Endothelial cell of umbilical vein (primary cell): ENCODE measurements at regions not wholly inside any gene's neighbourhood (a gene's known extent, or its start where the extent isn't known, plus 50 kb on each side); places are given as distances from the start of the nearest gene placed in this dataset.

Experiments
- BruUV-seq: library from RNA; stranded (reverse); fragments of 400-500 nt; replicated peaks from 2 replicates; lab custom pipeline; 2021; lab: Mats Ljungman, UMichigan
- CTCF ChIA-PET: fragments of 300-600, 350-600 bp; sonication (Branson Sonifier 250); formaldehyde crosslinking; loops from one replicate; lab custom pipeline; 2021; ENCODE audit warnings: antibody characterized with exemption, inconsistent platforms; lab: Charles Lee
- POLR2A ChIA-PET: fragments of 300-600, 350-600 bp; sonication (Branson Sonifier 250); formaldehyde crosslinking; loops from one replicate; lab custom pipeline; 2021; ENCODE audit warnings: antibody characterized with exemption, inconsistent platforms; lab: Charles Lee
- DNase-seq: peaks from one replicate; pipeline ENCODE4 v3.0.0-alpha.2; 2011; ENCODE audit warnings: low read depth, low spot score
- FAIRE-seq: peaks from 2 replicates; lab custom pipeline; 2011; peaks lifted over from hg19 to GRCh38; lab: Jason Lieb, UNC
- H2AFZ ChIP-seq: 2 replicates; pipeline ENCODE4 v1.6.0; 2012; ENCODE audit warnings: low read depth, low read length, control low read depth, inconsistent platforms
- H3K27ac ChIP-seq: 2 replicates; pipeline ENCODE4 v1.5.1; 2011; ENCODE audit warnings: low read depth, mild to moderate bottlenecking, control low read depth, low read length, moderate library complexity; ENCODE audit not compliant: insufficient read depth
- H3K27me3 ChIP-seq, 2 experiments: 2 replicates each; pipeline versions ENCODE4 v1.6.0 to v1.6.1; 2011; ENCODE audit warnings: low read length in 2 of 2, mixed read lengths in 1 of 2; ENCODE audit not compliant: control insufficient read depth in 2 of 2, insufficient read depth in 2 of 2
- H3K36me3 ChIP-seq, 2 experiments: 2 replicates in 1 of 2; 3 replicates in 1 of 2; pipeline ENCODE4 v1.5.1; 2011; ENCODE audit warnings: low read length in 2 of 2, mild to moderate bottlenecking in 1 of 2, moderate library complexity in 1 of 2; ENCODE audit not compliant: control insufficient read depth in 2 of 2, insufficient read depth in 2 of 2; ENCODE audit errors: extremely low read depth in 1 of 2
- H3K4me1 ChIP-seq: 3 replicates; pipeline ENCODE4 v1.5.1; 2011; ENCODE audit warnings: mild to moderate bottlenecking, low read length; ENCODE audit not compliant: control insufficient read depth, insufficient read depth; ENCODE audit errors: extremely low read depth
- H3K4me2 ChIP-seq: 2 replicates; pipeline ENCODE4 v1.6.1; 2011; ENCODE audit warnings: low read length, control low read depth, mixed read lengths; ENCODE audit not compliant: insufficient read depth
- H3K4me3 ChIP-seq, 3 experiments: fragments of 200-600 bp in 1 of 3; sonication (generic), shearing (Covaris generic) in 1 of 3; replicated peaks in 1 of 3; 2 replicates each; pipeline ENCODE4 v1.5.1; 2011 to 2016; ENCODE audit warnings: control low read depth in 3 of 3, low read length in 3 of 3, mild to moderate bottlenecking in 2 of 3, inconsistent platforms in 1 of 3, low read depth in 1 of 3, moderate library complexity in 1 of 3; ENCODE audit not compliant: insufficient read depth in 1 of 3
- H3K79me2 ChIP-seq: 2 replicates; pipeline ENCODE4 v1.6.0; 2012; ENCODE audit warnings: low read length, inconsistent platforms; ENCODE audit not compliant: control insufficient read depth, insufficient read depth
- H3K9ac ChIP-seq: replicated peaks from 2 replicates; pipeline ENCODE3; 2011; ENCODE audit warnings: low read length, control low read depth; ENCODE audit not compliant: insufficient read depth; ENCODE audit errors: extremely low read depth
- H3K9me1 ChIP-seq: replicated peaks from 3 replicates; pipeline ENCODE4 v1.6.0; 2011; ENCODE audit warnings: mild to moderate bottlenecking, low read length; ENCODE audit not compliant: control insufficient read depth, insufficient read depth; ENCODE audit errors: extremely low read depth
- H3K9me3 ChIP-seq: replicated peaks from 2 replicates; pipeline ENCODE4 v1.5.1; 2012; ENCODE audit warnings: low read length, inconsistent platforms; ENCODE audit not compliant: control insufficient read depth, insufficient read depth
- H4K20me1 ChIP-seq: replicated peaks from 2 replicates; pipeline ENCODE3; 2011; ENCODE audit warnings: mild to moderate bottlenecking, low read length; ENCODE audit not compliant: control insufficient read depth, insufficient read depth; ENCODE audit errors: extremely low read depth
- CTCF ChIP-seq, 2 donors: IDR thresholded peaks; 1 replicate in 1 of 2; 2 replicates in 1 of 2; pipeline ENCODE4 v1.5.1; 2011; ENCODE audit warnings: low read length in 2 of 2, mild to moderate bottlenecking in 2 of 2, moderate library complexity in 2 of 2, control low read depth in 1 of 2, inconsistent platforms in 1 of 2, low read depth in 1 of 2; ENCODE audit not compliant: insufficient read depth in 1 of 2; ENCODE audit errors: extremely low read depth in 1 of 2
- EZH2 ChIP-seq: IDR thresholded peaks from 2 replicates; pipeline ENCODE4 v1.6.1; 2012; ENCODE audit warnings: borderline replicate concordance, low read depth, mild to moderate bottlenecking, moderate library complexity, low read length, inconsistent platforms; ENCODE audit not compliant: severe bottlenecking
- FOS ChIP-seq: IDR thresholded peaks from 2 replicates; pipeline ENCODE4 v1.6.1; 2011; ENCODE audit warnings: mild to moderate bottlenecking, low read length, moderate library complexity, borderline replicate concordance; ENCODE audit not compliant: insufficient read depth
- GATA2 ChIP-seq: IDR thresholded peaks from 2 replicates; pipeline ENCODE4 v1.7.0; 2011; ENCODE audit warnings: low read depth, mild to moderate bottlenecking, moderate library complexity, mixed read lengths, low read length; ENCODE audit not compliant: insufficient read length, insufficient read depth
- MAX ChIP-seq: IDR thresholded peaks from 2 replicates; pipeline ENCODE4 v1.6.1; 2011; ENCODE audit not compliant: insufficient read depth, insufficient read length
- MYC ChIP-seq: IDR thresholded peaks from one replicate; pipeline ENCODE4 v1.6.1; 2011; ENCODE audit warnings: mild to moderate bottlenecking, low read depth, low read length
- POLR2AphosphoS5 ChIP-seq: IDR thresholded peaks from 2 replicates; pipeline ENCODE4 v1.6.1; 2012; ENCODE audit warnings: low read depth, mild to moderate bottlenecking, control low read depth, low read length, moderate library complexity; ENCODE audit not compliant: insufficient read depth
- dilution Hi-C: fragments of 300-500 bp; cut with MboI; formaldehyde crosslinking; loops from one replicate; pipeline ENCODE4 v1.15.0; 2019; ENCODE audit warnings: low sequenced_read_pairs; ENCODE audit not compliant: extremely low pct_ligation_motif_present
- intact Hi-C: fragments of 100-400 bp; cut with micrococcal nuclease; formaldehyde crosslinking; loops from one replicate; pipeline ENCODE4 v1.10.0; 2022

GRCh38 chr11:130546901-130547694 lies 98.7 kb downstream of the ADAMTS15 start:
- H3K79me2 ChIP-seq: no peaks in the 10 kb centered on the region
- POLR2A ChIA-PET: no interaction called here
- FAIRE-seq: no peak

More at GRCh38 chr11:130546901-130547694, 98.7 kb downstream of the ADAMTS15 start:
- Histone ChIP-seq H2AFZ (no peak overlapping the region), H3K4me3 (no peak overlapping the region), H3K36me3 (no peaks in the 10 kb centered on the region), H3K9me3 (no peaks in the 10 kb centered on the region), H3K4me1 (no peaks in the 10 kb centered on the region), H3K27ac (no peak overlapping the region), H4K20me1 (no peaks in the 10 kb centered on the region), H3K9me1 (no peaks in the 10 kb centered on the region), H3K27me3 (peaks cover 2 to 3% of the 10 kb centered on the region in 2 experiments), H3K4me2 (no peak overlapping the region), H3K9ac (no peak overlapping the region)
- no peak for DNase-seq
- TF ChIP-seq GATA2 (no peak), EZH2 (no peak), MYC (no peak), CTCF (IDR thresholded peaks at IDR 0.05; ENCODE audit: extremely low read depth in 1 of 2, insufficient read depth in 1 of 2, low read depth in 1 of 2, low read length in 2 of 2) (no peak), FOS (no peak), POLR2AphosphoS5 (no peak), MAX (no peak)
- BruUV-seq: no TSS peak
- intact Hi-C loops (no loop called here), dilution Hi-C loops (no loop called here)
- CTCF ChIA-PET: no interaction called here
